Right lobe of liver (tissue), 4 donors: ENCODE measurements at regions not wholly inside any gene's neighbourhood (a gene's known extent, or its start where the extent isn't known, plus 50 kb on each side); places are given as distances from the start of the nearest gene placed in this dataset.

Experiments used
- CTCF ChIP-seq, 4 donors: fragments of 200-600 bp in 3 of 4; fragments of 450-650 bp in 1 of 4; IDR thresholded peaks; one replicate each; pipeline versions ENCODE4 v1.5.1 to v1.8.0; 2016 to 2022; ENCODE audit warnings: antibody characterized with exemption in 4 of 4, mild to moderate bottlenecking in 2 of 4
- POLR2A ChIP-seq: fragments of 450-650 bp; IDR thresholded peaks from one replicate; pipeline ENCODE4 v1.6.1; 2017; ENCODE audit warnings: antibody characterized with exemption, mild to moderate bottlenecking
- donor health status: DM: no; HTN: no; CAD: no.
- donor health status: DM: no; HTN: no; CAD: no.
- donor health status: DM: no; HTN: yes; CAD: no.

GRCh38 chr20:1784586-1784985, 110.6 kb upstream of the SIRPA start:
- TF ChIP-seq POLR2A (no peak), CTCF (IDR thresholded peaks at IDR 0.05) (no peak)
